Left kidney (tissue), 1 donor: ENCODE measurements at regions not wholly inside any gene's neighbourhood (a gene's known extent, or its start where the extent isn't known, plus 50 kb on each side); places are given as distances from the start of the nearest gene placed in this dataset.
"Not testable (repeated sequence)": the region's sequence is repeated elsewhere in the genome, so short reads cannot be mapped to it uniquely, and the experiment has no call there.

Experiments
- DNase-seq: peaks from one replicate; pipeline ENCODE4 v3.0.0-alpha.2; 2013

GRCh38 chrX:143455046-143455445, 62.2 kb downstream of the SPANXN3 start:
- no peak for DNase-seq

DNA sequence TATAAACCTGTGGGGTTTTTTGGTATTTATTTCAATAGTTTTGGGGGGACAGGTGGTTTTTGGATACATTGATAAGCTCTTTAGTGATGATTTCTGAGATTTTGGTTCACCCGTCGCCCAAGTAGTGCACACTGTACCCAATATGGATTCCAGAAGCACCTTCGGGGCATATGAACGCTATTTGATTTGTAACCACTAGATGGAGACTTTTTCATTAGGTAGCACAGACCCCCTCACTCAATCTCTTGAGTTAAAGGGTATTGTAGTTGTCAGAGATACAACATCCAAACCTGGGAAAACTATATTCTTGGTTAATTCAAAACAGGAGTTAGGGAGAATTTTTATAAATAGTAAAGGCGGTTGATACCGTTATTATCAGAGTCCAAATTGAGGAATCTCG, 79.8 kb downstream of the SPANXN3 start:
- DNase-seq, result no peak

DNA sequence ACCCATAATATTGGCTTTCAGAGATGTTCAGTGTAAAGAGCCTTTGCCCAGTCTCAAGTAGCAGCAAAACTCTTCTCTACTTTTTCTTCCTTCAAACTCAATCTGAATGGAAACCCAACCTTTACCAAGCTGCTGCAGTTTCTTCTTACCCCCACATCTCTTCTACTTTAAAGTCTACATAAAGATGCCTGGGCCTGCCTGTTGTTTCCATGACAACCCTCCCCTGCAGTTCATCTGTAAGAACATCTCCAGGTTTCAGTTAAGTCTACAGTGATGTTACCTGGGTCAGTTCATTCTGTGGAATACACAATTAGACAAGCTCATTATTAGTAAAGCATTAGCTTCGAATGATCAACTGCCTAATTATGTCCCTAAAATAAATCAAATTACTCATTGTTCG, 81.4 kb downstream of the SPANXN3 start:
- DNase-seq, result no peak

DNA sequence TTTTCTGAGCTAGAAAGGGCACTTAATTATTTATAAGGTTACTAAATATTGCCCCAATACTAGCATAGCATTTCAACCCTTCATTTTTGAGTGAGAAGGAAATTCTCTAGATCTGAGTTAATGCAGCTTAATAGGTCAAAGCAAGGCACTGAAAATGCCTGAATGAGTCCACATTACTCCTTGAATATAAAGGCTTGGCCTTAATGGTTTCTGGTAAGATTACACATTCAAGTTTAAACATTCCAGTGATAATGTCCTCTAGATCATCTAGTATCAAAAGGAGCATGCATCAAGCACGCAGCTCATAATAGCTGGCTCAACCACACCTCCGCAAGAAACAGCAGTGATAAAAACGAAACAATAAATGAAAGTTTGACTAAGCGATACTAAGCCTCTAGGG, 87.5 kb downstream of the SPANXN3 start:
- no peak for DNase-seq

DNA sequence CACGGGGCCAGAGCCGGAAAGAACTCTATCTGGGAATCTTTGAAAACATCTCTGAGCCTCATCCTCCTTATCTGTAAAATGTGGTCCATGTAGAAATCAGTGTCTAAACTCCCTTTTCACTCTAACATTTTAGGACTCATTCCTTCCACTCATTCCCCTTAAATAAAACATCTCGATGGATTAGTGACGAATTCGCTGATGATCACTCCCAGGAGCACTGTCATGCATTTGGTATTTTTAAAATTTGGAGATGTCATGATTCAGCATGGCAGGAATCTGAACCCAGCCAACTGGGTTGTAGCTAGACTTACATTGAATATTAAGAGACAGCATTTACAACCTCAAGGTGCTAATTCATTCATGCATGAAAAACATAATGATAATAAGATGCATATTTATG, 88.1 kb downstream of the SPANXN3 start:
- DNase-seq, result no peak

DNA sequence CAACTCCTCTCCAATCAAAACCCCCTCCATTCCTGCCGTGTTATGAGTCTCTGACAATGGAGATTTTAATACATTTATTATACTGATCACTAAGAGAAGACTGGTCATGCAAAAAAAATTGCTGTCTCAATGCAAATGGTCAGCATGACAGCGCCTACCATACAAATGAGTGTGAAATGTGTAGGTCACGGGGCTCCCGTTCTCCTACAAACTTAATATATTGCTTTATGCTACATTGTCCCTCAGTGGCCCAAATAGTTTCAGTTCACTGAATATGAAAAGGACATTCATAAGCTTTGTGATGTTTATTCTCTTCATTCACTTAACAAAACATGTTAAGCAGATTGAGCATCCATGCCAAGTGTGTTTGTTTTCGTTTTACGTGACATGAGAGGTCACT, 116.1 kb downstream of the SPANXN3 start:
- no peak for DNase-seq

DNA sequence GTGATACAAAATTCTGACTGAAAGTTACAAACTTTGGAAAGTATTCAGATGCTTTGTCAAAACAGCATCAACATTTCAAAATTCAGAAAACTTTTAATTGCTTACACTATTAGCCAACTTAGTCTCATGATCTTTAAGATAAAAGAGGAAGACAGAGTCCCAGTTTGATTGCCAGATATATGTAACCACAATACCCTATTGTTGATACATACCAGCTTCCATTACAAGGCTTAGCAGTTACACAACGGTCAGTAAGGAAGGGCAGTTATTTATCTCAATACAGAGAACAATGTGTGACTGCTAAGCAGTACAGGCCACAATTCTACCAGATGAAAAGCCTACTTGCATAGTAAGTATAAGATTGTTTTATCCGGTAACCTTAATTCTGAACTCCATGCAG, 138.4 kb downstream of the SPANXN3 start:
- no peak for DNase-seq

DNA sequence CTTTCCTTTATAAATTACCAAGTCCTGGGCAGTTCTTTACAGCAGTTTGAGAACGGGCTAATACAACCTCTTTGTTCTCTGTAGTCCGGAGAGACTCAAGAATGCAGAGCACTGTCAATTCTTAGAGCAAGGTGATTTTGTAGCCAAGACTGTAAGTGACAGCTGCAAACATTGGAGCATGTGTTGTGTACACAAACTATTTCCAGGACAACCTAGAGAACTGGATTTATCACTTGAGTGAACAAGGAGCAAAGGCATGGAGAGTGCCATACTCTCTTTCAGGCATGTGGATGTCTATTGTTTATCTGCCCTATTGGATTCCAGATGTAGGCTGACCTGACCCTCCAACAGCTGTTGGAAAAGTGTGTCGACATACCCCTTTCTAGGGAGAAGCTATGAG, 153.9 kb downstream of the SPANXN3 start:
- DNase-seq, result no peak

GRCh38 chrX:143340190-143340589, 177.1 kb downstream of the SPANXN3 start:
- no peak for DNase-seq

GRCh38 chrX:143336261-143336660, 181.0 kb downstream of the SPANXN3 start:
- DNase-seq, result no peak

DNA sequence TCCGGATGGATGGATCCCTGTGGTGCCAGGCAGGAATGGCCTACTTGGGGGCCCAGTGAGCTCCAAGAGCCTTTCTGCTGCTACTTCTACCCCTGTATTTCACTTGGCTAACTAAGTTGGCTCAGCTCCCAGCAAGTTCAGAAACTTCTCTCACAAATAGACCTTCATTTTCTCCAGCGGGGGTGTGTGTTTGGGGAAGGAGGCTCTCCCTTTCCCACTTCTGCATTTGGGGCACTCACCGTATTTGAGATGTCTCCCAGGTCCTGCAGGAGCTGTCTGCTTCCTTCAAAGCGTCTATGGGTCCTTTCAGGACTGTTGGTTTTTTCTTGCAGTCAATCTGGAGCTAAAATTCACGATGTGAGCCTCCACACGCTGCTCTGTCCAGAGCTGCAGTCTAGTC, 197.7 kb downstream of the SPANXN3 start:
- DNase-seq, result no peak

DNA sequence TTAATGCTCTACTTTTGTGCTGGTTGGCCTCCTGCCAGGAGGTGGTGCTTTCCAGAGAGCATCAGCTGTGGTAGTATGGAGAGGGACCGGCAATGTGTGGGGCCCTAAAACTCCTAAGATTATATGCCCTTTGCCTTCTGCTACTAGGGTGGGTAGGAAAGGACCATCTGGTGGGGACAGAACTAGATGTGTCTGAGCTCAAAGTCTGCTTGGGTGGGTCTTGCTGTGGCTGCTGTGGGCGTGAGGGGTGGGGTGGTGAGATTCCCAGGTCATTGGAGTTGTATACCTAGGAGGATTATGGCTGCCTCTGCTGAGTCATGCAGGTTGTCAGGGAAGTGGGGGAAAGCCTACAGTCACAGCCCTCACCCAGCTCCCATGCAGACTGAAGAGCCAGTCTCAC, 198.4 kb downstream of the SPANXN3 start:
- not testable (repeated sequence) for DNase-seq

GRCh38 chrX:143306991-143307937, 210.0 kb downstream of the SPANXN3 start:
- DNase-seq, result no peak

DNA sequence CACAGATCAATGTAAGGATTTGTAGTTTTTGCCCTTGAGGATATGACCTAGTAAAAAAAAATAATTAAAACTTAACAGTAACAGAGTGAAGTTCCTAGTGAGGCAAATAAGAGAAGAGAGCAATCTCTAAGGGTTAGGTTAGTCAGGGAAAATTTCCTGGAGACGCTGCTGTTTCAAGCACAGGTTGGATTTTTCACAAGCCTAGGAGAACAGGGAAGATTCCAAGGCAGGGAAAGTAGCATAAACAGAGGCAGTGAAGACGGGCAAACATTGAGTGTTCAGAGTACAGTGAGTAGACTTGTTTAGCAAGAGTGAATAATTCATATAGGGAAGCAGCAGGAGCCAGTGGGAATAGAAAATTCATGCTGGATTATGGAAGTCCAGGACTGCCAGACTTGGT, 212.8 kb downstream of the SPANXN3 start:
- DNase-seq, result no peak

GRCh38 chrX:143304025-143304424, 213.2 kb downstream of the SPANXN3 start:
- no peak for DNase-seq

GRCh38 chrX:143298663-143299241, 218.5 kb downstream of the SPANXN3 start:
- peak; percentile 29 for DNase-seq

DNA sequence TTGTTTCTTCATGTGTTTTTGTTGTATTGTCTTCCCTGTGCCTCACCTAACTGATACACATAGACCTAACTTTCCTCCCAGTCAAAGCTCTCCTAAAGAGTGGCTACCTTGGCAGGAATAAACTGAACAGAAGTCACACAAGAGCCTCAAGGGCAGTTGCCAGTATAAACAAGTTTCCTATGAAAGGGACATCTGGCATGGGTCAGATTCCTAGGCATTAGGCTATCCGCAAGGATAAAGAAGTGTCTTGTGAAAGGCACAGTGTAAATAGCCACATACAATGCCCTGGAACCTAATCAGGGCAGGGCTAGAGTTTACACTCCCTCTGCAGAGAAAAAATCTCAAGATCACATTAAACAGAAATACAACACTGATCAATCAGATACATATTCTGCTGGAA, 220.8 kb downstream of the SPANXN3 start:
- no peak for DNase-seq

DNA sequence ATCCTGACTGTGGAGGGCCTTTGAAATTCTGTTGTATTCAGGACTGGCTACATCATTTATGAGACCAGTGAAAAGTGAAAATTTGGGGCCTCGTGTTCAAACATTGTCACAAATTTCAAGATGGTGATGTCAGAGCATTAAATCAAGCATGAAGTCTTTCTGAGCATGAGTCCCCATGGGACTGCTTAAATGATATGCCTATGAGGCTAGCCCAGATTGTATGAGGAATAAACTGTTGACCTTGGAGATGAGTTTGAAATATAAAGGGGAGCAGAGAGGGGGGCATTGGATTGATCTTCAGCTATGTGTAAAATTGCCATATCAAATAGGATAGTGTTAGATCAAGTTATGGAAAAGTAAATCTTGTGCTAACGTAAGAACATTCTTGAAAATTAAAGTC, 230.0 kb downstream of the SPANXN3 start:
- no peak for DNase-seq

DNA sequence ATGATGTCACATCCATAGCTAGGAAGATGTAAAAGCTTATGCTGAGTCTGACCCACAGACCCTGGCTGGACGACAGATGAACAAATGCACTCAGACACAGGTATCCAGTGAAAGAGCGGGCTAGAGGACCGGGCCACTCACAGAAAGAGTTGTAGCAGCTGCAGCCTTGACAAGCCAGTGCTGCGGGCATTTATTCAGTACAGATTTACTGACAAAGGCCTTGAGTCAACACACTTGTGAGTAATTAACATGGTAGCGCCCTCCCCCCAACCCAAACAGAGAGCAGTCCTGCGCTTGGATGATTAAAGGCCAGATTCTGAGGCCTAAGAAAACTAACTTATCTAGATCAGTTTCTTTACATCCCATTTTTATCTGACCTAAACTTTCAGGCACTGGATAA, 244.6 kb downstream of the SPANXN4 start:
- no peak for DNase-seq

DNA sequence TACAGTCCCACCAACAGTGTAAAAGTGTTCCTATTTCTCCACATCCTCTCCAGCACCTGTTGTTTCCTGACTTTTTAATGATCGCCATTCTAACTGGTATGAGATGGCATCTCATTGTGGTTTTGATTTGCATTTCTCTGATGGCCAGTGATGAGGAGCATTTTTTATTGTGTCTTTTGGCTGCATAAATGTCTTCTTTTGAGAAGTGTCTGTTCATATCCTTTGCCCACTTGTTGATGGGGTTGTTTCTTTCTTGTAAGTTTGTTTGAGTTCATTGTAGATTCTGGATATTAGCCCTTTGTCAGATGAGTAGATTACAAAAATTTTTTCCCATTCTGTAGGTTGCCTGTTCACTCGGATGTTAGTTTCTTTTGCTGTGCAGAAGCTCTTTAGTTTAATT, 218.9 kb downstream of the SPANXN4 start:
- DNase-seq, result not testable (repeated sequence)

DNA sequence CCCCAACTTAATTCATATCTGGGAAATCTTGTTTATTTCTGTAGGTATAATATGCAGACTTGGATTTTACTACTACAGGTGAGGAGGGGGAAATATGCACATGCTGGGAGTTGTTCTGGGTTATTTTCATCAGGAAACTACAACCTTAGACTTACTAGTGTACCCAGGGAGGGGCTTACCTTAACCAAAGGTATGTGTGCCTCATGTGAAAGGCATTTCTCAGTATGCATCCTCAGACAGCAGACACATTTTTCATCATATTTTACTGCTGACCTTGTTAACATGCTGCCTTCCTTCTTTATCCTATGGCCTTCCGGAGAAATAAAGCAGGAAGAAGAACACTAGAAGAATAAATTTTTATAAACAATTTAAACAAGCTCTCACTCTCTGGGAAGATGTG, 214.9 kb downstream of the SPANXN4 start:
- DNase-seq, result no peak

- DNase-seq, result peak; percentile 11
These were observed 205.8 kb downstream of the SPANXN4 start for GRCh38 chrX:143231492-143231891.

DNA sequence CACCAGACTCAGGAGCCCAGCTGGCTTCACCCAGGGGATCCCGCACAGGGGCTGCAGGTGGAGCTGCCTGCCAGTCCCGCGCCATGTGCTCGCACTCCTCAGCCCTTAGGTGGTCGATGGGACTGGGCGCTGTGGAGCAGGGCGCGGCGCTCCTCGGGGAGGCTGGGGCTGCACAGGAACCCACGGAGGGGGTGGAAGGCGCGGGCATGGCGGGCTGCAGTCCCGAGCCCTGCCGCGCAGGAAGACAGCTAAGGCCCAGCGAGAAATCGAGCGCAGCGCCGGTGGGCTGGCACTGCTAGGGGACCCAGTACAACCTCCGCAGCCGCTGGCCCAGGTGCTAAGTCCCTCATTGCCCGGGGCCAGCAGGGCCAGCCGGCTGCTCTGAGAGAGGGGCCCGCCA, 202.9 kb downstream of the SPANXN4 start:
- DNase-seq, result not testable (repeated sequence)

DNA sequence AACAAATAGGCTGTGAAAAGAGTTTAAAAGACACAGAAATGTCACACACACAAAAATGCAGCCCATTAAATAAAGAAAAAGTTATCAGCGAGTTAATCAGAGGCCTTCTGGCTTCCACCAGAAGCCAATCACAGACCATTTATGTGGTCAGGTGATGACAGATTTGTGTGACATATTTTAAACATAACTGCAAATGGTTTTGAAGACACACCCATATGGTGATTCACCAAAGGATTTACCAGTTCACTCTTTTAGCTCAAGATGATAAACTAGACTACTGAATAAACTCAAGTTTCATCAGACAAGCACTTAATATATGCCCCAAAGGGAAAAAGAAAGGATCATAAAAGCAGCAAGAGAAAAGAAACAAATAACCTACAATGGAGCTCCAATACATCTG, 181.2 kb downstream of the SPANXN4 start:
- no peak for DNase-seq
